Smooth muscle cell (in vitro differentiated cells): ENCODE measurements at regions not wholly inside any gene's neighbourhood (a gene's known extent, or its start where the extent isn't known, plus 50 kb on each side); places are given as distances from the start of the nearest gene placed in this dataset.

Experiments used
- DNase-seq: peaks from one replicate; lab custom pipeline; 2025; ENCODE audit not compliant: unreplicated experiment; lab: John Stamatoyannopoulos, UW
- H2AFZ ChIP-seq: fragments of 200-600 bp; sonication (generic); 2 replicates; pipeline ENCODE4 v1.6.0; 2016; ENCODE audit warnings: antibody characterized with exemption, low read depth, mild to moderate bottlenecking
- H3F3A ChIP-seq: fragments of 200-600 bp; sonication (generic); 2 replicates; pipeline ENCODE4 v1.6.0; 2017; ENCODE audit warnings: antibody characterized with exemption, low read depth
- H3K27ac ChIP-seq: fragments of 200-600 bp; sonication (generic); 2 replicates; pipeline ENCODE4 v1.5.1; 2016; ENCODE audit warnings: low read depth, mild to moderate bottlenecking
- H3K27me3 ChIP-seq: fragments of 200-600 bp; sonication (generic); 2 replicates; pipeline ENCODE4 v1.6.1; 2016; ENCODE audit warnings: low read depth, mild to moderate bottlenecking
- H3K36me3 ChIP-seq: fragments of 200-600 bp; sonication (generic); 2 replicates; pipeline ENCODE4 v1.5.1; 2016; ENCODE audit warnings: low read depth
- H3K4me1 ChIP-seq: fragments of 200-600 bp; sonication (generic); 2 replicates; pipeline ENCODE4 v1.5.1; 2016; ENCODE audit warnings: low read depth
- H3K4me2 ChIP-seq: fragments of 200-600 bp; sonication (generic); 2 replicates; pipeline ENCODE4 v1.6.0; 2016; ENCODE audit warnings: mild to moderate bottlenecking
- H3K4me3 ChIP-seq: fragments of 200-600 bp; sonication (generic); 2 replicates; pipeline ENCODE4 v1.5.1; 2016; ENCODE audit warnings: mild to moderate bottlenecking
- H3K79me2 ChIP-seq: fragments of 200-600 bp; sonication (generic); 2 replicates; pipeline ENCODE4 v1.6.0; 2016; ENCODE audit warnings: low read depth, mild to moderate bottlenecking
- H3K9ac ChIP-seq: fragments of 200-600 bp; sonication (generic); 2 replicates; pipeline ENCODE4 v1.6.0; 2016; ENCODE audit warnings: low read depth
- H3K9me3 ChIP-seq: fragments of 200-600 bp; sonication (generic); replicated peaks from 2 replicates; pipeline ENCODE4 v1.5.1; 2016; ENCODE audit warnings: low read depth
- H4K20me1 ChIP-seq: fragments of 200-600 bp; sonication (generic); 2 replicates; pipeline ENCODE4 v1.6.0; 2016; ENCODE audit warnings: low read depth
- CTCF ChIP-seq: fragments of 200-600 bp; sonication (generic); IDR thresholded peaks from 2 replicates; pipeline ENCODE4 v1.5.1; 2017; ENCODE audit warnings: borderline replicate concordance, mild to moderate bottlenecking, antibody characterized with exemption; ENCODE audit not compliant: insufficient read depth, poor library complexity, severe bottlenecking
- WGBS: methylation state at CpG from one replicate; pipeline ENCODE4 v1.1.7; 2016; ENCODE audit warnings: low lambda C conversion rate; 5-methylcytosine and 5-hydroxymethylcytosine counted together

DNA sequence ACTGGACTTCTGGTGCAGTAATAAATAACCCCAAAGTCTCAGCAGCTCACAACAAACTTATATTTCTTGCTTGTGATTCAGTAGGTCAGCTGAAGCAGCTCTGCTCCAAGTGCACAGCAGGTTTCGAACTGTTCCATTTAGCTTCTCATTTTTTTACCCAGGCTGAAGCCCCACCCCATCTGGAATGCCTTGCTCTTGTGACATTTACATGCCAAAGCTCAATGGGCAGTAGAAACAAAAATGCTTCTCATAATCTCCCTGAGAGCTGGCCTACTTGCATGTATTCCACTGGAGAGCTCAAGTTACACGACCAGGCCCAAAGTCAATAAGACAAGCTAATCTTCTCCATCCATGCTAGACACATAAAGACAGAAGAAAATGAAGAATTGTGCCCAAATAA lies 165.2 kb downstream of the HAO1 start:
- no peak for TF ChIP-seq CTCF
- Histone ChIP-seq H3K4me1 (peaks cover 4% of the 10 kb centered on the region), H3K9me3 (no peaks in the 10 kb centered on the region), H3K36me3 (no peaks in the 10 kb centered on the region), H3K4me3 (no peak overlapping the region), H2AFZ (no peak overlapping the region), H3K79me2 (no peaks in the 10 kb centered on the region), H3F3A (no peaks in the 10 kb centered on the region), H3K9ac (no peak overlapping the region), H3K27me3 (no peaks in the 10 kb centered on the region), H4K20me1 (no peaks in the 10 kb centered on the region), H3K4me2 (no peak overlapping the region), H3K27ac (peak overlapping the region; percentile 88)
- no peak for DNase-seq
- WGBS = 63% methylated on average over 2 of the region's 2 CpGs

DNA sequence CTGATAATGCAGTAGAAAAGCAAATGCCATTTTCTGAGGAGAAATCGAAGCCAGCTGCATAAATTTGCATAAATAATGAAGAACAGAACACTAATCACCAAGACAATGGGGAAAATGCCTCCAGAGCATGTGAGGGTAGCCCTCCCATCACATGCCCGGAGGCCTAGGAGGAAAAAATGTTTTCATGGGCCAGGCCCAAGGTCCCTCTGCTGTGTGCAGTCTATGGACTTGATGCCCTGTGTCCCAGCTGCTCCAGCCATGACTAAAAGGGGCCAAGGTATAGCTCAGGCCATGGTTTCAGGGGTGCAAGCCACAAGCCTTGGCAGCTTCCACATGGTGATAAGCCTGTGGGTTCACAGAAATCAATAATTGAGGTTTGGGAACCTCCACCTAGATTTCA lies 164.1 kb downstream of the HAO1 start:
- Histone ChIP-seq H3K4me3 (no peak overlapping the region), H3K4me1 (peaks cover 4% of the 10 kb centered on the region), H3F3A (no peaks in the 10 kb centered on the region), H3K27ac (no peak overlapping the region), H3K4me2 (no peak overlapping the region), H3K9ac (no peak overlapping the region), H3K27me3 (no peaks in the 10 kb centered on the region), H2AFZ (no peak overlapping the region), H4K20me1 (no peaks in the 10 kb centered on the region), H3K9me3 (no peaks in the 10 kb centered on the region), H3K36me3 (no peaks in the 10 kb centered on the region), H3K79me2 (no peaks in the 10 kb centered on the region)
- 72% methylated on average over 2 of the region's 2 CpGs for WGBS
- TF ChIP-seq CTCF = no peak
- no peak for DNase-seq

DNA sequence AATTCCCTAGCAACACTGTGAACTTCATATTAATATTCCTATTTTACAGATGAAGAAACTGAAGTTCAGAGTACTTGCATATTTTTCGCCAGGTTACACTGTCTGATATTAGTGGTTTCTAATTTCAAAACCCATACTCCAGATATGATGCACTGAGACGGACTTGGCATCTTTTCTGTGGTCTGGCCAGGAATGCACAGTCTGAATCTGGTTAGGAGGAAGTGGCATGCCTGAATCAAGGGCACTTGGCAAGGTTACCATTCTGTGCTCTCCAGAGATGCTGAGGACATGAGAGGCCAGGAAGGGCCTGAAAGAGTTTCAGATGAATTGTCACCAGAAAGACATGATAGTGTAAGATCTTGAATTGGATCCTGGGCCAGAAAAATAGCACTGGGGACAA lies 150.1 kb downstream of the HAO1 start:
- no peak overlapping the region for H3K4me2 ChIP-seq
- H3K9ac ChIP-seq = no peak overlapping the region
- H3K27ac ChIP-seq = no peak overlapping the region
- H3K4me1 ChIP-seq = no peaks in the 10 kb centered on the region
- no peaks in the 10 kb centered on the region for H3K27me3 ChIP-seq
- no peaks in the 10 kb centered on the region for H3K36me3 ChIP-seq
- H3K4me3 ChIP-seq = no peak overlapping the region
- 85% methylated on average over 2 of the region's 2 CpGs for WGBS
- H3K79me2 ChIP-seq = no peaks in the 10 kb centered on the region
- DNase-seq = no peak
- no peaks in the 10 kb centered on the region for H3K9me3 ChIP-seq
- no peak overlapping the region for H2AFZ ChIP-seq
- no peak for TF ChIP-seq CTCF
- H4K20me1 ChIP-seq = no peaks in the 10 kb centered on the region
- no peaks in the 10 kb centered on the region for H3F3A ChIP-seq

DNA sequence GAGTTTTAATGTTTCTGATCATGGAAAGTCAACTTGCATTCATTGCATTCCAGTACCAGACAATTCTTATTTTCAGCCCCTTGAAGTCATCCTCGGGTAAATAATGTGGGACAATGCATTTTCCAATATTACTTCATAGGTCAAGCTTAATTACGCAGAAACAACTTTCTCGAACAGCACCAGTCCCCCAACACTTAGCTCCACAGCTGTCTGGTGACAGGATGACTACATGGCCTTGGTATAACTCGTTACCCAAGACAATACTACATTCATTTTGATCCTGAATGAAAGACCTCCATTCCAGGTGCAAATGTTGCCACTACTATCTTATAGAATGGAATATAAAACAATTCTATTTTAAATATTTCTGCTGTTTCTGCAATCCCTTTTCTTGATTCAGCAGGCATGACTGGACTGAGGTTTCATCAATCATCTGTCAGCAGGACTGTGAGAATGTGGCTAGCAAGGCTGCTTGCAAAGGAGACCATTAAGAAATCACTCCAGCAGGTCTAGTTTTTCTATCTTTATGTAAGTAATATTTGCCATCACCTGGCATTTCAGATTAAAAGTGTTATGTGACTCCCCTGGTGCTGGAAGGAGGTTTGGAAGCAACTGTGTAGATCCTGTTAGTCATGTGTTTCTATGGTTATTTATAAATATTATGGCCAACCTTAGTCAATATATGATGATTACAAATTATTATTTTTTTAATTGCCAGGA lies 147.9 kb downstream of the HAO1 start:
- no peak overlapping the region for H3K4me3 ChIP-seq
- H3K4me1 ChIP-seq = no peaks in the 10 kb centered on the region
- no peak overlapping the region for H3K9ac ChIP-seq
- H3K27ac ChIP-seq = peak overlapping the region; percentile 58
- H3K79me2 ChIP-seq = no peaks in the 10 kb centered on the region
- TF ChIP-seq CTCF = no peak
- no peaks in the 10 kb centered on the region for H4K20me1 ChIP-seq
- H3K9me3 ChIP-seq = no peaks in the 10 kb centered on the region
- WGBS = 83% methylated on average over 4 of the region's 4 CpGs
- H3K36me3 ChIP-seq = no peaks in the 10 kb centered on the region
- DNase-seq = no peak
- no peaks in the 10 kb centered on the region for H3K27me3 ChIP-seq
- H3K4me2 ChIP-seq = no peak overlapping the region
- H3F3A ChIP-seq = no peaks in the 10 kb centered on the region
- no peak overlapping the region for H2AFZ ChIP-seq
